Osteoblast (primary cell): ENCODE measurements at regions not wholly inside any gene's neighbourhood (a gene's known extent, or its start where the extent isn't known, plus 50 kb on each side); places are given as distances from the start of the nearest gene placed in this dataset.

Source experiments
- DNase-seq: peaks from one replicate; pipeline ENCODE4 v3.0.0; 2011; ENCODE audit warnings: low spot score, mixed read lengths; ENCODE audit not compliant: insufficient read length; ENCODE audit errors: missing footprints
- H2AFZ ChIP-seq: 2 replicates; pipeline ENCODE4 v1.6.0; 2011; ENCODE audit warnings: mild to moderate bottlenecking, low read length
- H3K27ac ChIP-seq: 2 replicates; pipeline ENCODE4 v1.5.1; 2011; ENCODE audit warnings: mild to moderate bottlenecking, low read depth, low read length, moderate library complexity
- H3K27me3 ChIP-seq: 2 replicates; pipeline ENCODE4 v1.6.0; 2012; ENCODE audit warnings: mild to moderate bottlenecking, control low read depth, inconsistent platforms, low read length, moderate library complexity; ENCODE audit not compliant: insufficient read depth
- H3K36me3 ChIP-seq: 2 replicates; pipeline ENCODE4 v1.5.1; 2011; ENCODE audit warnings: mild to moderate bottlenecking, low read length, control low read depth, moderate library complexity; ENCODE audit not compliant: insufficient read depth
- H3K4me1 ChIP-seq: 2 replicates; pipeline ENCODE4 v1.5.1; 2011; ENCODE audit warnings: mild to moderate bottlenecking, low read length, control low read depth, moderate library complexity; ENCODE audit not compliant: insufficient read depth
- H3K4me2 ChIP-seq: 2 replicates; pipeline ENCODE4 v1.6.0; 2011; ENCODE audit warnings: mild to moderate bottlenecking, low read length; ENCODE audit not compliant: insufficient read depth
- H3K4me3 ChIP-seq: fragments of 200-600 bp; sonication (generic); 3 replicates; pipeline ENCODE4 v1.5.1; 2012; ENCODE audit warnings: mild to moderate bottlenecking, low read length, inconsistent platforms; ENCODE audit not compliant: insufficient read depth
- H3K79me2 ChIP-seq: 2 replicates; pipeline ENCODE4 v1.6.0; 2012; ENCODE audit warnings: mild to moderate bottlenecking, low read length, control low read depth, inconsistent platforms; ENCODE audit not compliant: insufficient read depth
- H3K9me3 ChIP-seq: 2 replicates; pipeline ENCODE4 v1.5.1; 2011; ENCODE audit warnings: low read depth, low read length, control low read depth
- H4K20me1 ChIP-seq: 2 replicates; pipeline ENCODE4 v1.6.0; 2012; ENCODE audit warnings: mild to moderate bottlenecking, low read length, control low read depth; ENCODE audit not compliant: insufficient read depth
- CTCF ChIP-seq: IDR thresholded peaks from 2 replicates; pipeline ENCODE4 v1.5.1; 2011; ENCODE audit warnings: mild to moderate bottlenecking, low read depth, low read length, moderate library complexity; ENCODE audit errors: extremely low read depth

DNA sequence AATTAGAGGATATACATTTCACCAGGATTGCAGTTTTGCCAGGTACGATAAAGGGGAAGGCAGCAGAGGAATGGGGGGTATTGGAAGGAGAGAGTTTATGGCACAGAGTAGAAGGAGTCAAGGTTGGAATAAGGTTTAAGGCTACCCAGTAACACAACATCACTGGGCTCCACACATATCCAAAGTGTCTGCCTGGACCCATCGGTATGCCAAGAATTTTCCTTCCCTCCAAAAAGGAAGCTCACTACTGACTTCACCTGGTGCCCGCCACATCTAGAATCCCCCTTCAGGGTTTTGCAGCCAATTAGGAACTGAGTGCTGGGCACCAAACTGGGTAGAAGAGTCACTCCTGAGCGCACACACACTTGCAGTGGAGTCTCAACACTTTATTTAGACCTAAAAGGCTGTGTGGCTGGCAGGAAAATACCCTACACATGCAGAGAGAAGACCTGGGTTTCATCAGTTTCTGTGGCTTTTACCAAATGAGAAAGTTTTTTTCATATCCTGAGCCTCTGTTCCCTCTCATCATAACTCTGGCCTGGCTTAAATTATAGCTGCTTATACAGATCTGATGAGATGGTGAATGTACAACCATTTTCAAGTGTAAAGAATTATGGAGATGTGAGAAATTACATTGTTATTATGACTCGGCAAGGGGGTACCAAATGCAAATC is 190.8 kb upstream of the LPP start:
- no peaks in the 10 kb centered on the region for H3K36me3 ChIP-seq
- no peak for TF ChIP-seq CTCF

DNA sequence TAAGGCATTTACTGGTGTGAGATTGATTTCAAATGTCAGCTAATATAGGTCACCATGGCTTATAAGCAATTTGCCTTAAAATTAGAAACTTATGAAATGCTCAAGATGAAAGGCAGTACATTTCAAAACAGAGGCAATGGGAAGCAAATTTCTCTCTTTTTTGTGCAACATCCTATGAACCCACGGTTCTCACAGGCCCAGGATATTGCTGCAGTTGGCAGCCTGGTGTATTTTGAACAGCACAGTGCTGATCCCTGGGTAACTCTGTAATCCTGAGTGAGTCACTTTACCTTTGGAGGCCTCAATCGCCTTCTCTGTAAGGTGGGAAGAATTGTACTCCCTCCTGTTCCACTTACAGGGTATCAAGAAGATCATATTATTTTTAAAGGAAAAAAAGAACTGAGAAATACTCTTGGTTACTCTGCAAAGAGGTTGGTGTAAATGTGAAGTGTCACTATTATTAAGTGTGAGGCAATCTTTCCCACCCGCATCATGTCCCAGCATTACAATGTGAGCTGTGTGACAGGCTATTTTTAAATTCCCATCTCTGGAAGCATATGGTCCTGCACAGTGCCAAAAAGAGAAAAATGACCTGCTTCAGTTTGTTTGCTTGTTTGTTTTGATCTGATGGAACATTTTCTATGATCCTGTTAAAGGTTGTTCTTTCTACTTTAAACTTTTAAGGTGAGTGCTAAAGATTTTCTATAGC is 190.1 kb upstream of the LPP start:
- Histone ChIP-seq H3K27ac (no peak overlapping the region), H3K9me3 (no peaks in the 10 kb centered on the region), H2AFZ (no peak overlapping the region), H3K4me2 (no peak overlapping the region), H3K4me3 (no peak overlapping the region), H3K36me3 (no peaks in the 10 kb centered on the region), H3K27me3 (no peaks in the 10 kb centered on the region), H4K20me1 (no peaks in the 10 kb centered on the region), H3K79me2 (no peaks in the 10 kb centered on the region), H3K4me1 (peaks cover 21% of the 10 kb centered on the region)
- no peak for TF ChIP-seq CTCF
- no peak for DNase-seq

More for the DNA sequence above, 190.8 kb upstream of the LPP start:
- H3K27me3 ChIP-seq: no peaks in the 10 kb centered on the region
- H4K20me1 ChIP-seq: no peaks in the 10 kb centered on the region
- no peaks in the 10 kb centered on the region for H3K79me2 ChIP-seq
- no peak overlapping the region for H2AFZ ChIP-seq
- peaks cover 14% of the 10 kb centered on the region for H3K4me1 ChIP-seq
- no peak overlapping the region for H3K27ac ChIP-seq
- H3K9me3 ChIP-seq: no peaks in the 10 kb centered on the region
- DNase-seq: no peak
- H3K4me2 ChIP-seq: no peak overlapping the region
- H3K4me3 ChIP-seq: no peak overlapping the region

- DNase-seq: no peak
- H3K79me2 ChIP-seq: no peaks in the 10 kb centered on the region
- no peak overlapping the region for H3K4me2 ChIP-seq
- no peak overlapping the region for H3K27ac ChIP-seq
- no peaks in the 10 kb centered on the region for H3K27me3 ChIP-seq
- no peaks in the 10 kb centered on the region for H4K20me1 ChIP-seq
- no peak overlapping the region for H2AFZ ChIP-seq
- H3K4me3 ChIP-seq: no peak overlapping the region
- no peak for TF ChIP-seq CTCF
- peaks cover 22% of the 10 kb centered on the region for H3K4me1 ChIP-seq
- H3K9me3 ChIP-seq: no peaks in the 10 kb centered on the region
- H3K36me3 ChIP-seq: no peaks in the 10 kb centered on the region
Observed at GRCh38 chr3:187964760-187965159, 189.2 kb upstream of the LPP start.

GRCh38 chr3:187966096-187966495 is 187.9 kb upstream of the LPP start:
- Histone ChIP-seq H3K4me3 (no peak overlapping the region), H4K20me1 (no peaks in the 10 kb centered on the region), H2AFZ (no peak overlapping the region), H3K4me2 (no peak overlapping the region), H3K27ac (no peak overlapping the region), H3K79me2 (no peaks in the 10 kb centered on the region), H3K9me3 (no peaks in the 10 kb centered on the region), H3K36me3 (no peaks in the 10 kb centered on the region), H3K4me1 (peaks cover 14% of the 10 kb centered on the region), H3K27me3 (no peaks in the 10 kb centered on the region)
- no peak for DNase-seq
- TF ChIP-seq CTCF: no peak
